SIG-M5 treated with dmso at 0.1 percent for 504 hours (cell line): ENCODE measurements at regions not wholly inside any gene's neighbourhood (a gene's known extent, or its start where the extent isn't known, plus 50 kb on each side); places are given as distances from the start of the nearest gene placed in this dataset.

ENCODE experiments used
- DNase-seq: peaks from one replicate; lab custom pipeline; 2025; ENCODE audit not compliant: unreplicated experiment; lab: John Stamatoyannopoulos, UW

- DNase-seq = no peak
Measured at GRCh38 chr6:139551376-139551775, 176.9 kb upstream of the CITED2 start.

DNA sequence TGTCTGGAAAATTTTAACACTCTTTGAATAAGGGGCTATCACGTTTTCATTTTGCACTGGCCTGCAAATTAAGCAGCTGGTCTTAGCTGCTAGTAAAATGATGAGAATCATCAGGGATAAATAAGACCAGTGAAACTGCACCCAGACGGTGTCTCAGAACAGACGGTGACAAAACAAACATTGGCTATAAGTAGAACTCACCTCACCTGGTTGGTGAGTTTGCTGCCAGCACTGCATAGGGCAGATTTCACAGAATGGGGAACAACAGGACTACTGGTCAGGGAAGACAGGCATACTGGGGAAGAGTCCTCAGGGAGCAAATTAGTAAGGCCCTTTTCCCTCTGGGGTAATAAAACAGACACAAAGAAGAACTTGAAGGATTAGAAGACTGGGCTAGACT is 175.9 kb upstream of the CITED2 start:
- DNase-seq = peak; percentile 10

DNA sequence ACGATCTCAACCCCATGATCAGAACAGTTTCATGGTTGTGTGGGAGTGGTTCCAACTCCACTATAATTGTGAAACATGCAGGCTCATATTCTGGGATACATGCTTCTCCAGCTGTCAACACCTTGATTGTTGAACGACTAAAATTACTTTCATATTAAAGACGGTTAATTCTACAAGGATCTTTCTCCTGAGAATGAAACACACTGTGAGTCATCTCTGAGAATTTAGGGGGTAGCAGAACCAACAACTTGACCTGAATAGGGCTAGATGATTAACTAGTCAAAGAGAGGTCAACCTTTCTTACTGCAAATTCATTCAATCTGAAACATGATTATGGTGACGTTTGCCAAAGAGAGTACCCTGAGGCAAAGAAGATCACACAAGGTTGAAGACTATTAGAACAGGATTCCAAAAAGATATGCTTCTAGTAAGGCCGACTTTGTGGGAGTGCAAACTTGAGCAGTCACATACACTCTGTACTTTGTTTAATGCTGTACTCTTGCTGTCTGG is 175.2 kb upstream of the CITED2 start:
- DNase-seq = no peak

- no peak for DNase-seq
Measured at GRCh38 chr6:139547804-139548203, 173.4 kb upstream of the CITED2 start.

GRCh38 chr6:139547122-139547776 is 172.8 kb upstream of the CITED2 start:
- DNase-seq = peak; percentile 33

DNA sequence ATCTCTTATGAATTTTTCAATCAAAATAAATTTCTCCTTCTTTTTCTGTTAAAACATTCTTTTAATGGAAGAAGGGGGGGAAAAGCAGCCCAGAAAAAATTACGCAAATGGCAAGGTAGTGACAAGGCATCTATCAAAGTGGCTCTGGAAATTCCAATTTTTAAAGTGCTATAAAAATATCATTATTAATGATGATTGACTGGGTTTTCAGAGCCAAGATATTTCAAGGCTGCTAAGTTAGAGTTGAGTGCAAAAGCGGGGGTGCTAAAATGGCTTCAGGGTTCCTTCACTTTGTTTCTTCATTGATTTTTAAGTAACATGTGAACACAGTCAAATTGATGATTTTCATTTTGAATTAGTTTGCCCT is 171.6 kb upstream of the CITED2 start:
- no peak for DNase-seq

- no peak for DNase-seq
Measured at GRCh38 chr6:139545206-139546105, 171.0 kb upstream of the CITED2 start.

- no peak for DNase-seq
Measured at GRCh38 chr6:139544701-139545057, 170.2 kb upstream of the CITED2 start.

DNA sequence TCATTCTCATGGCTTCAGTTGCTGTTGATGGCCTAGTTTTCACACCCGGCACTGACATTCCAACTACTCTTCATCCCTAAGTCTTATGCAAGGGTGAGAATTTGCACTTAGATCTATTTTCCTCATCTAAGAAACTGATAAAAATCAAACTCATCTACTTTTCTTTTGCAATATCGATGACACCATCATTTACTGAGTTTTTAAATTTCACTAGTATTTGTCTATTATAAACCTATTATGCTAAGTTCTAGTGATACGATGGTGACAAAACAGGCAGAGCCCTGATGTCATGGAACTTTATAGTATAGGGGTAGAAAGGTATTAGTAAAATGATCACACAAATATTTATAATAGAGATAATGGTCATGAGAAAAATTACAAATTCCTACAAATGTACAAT is 167.9 kb upstream of the CITED2 start:
- no peak for DNase-seq

DNA sequence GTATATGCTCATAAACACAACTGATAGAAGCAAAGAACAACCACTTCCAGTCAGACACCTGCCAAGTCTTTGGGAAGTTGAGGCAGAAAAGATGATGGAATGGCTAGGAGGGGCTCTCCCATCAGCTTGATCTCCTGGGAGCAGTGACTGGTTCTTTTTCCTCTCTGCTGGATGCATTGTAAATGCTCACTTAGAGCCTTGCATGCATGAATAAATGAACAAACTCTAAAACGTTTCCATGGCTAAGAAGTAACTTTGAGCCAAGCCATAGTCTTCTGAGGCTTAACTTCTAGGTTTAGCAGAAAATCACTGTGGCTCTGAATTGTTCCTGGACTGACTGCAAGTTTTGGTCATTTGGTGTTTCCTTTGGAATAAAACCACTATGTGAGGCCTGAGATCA is 166.4 kb upstream of the CITED2 start:
- no peak for DNase-seq

GRCh38 chr6:139540276-139540675 is 165.8 kb upstream of the CITED2 start:
- DNase-seq = peak; percentile 45

- no peak for DNase-seq
Measured at GRCh38 chr6:139539852-139540251, 165.4 kb upstream of the CITED2 start.

DNA sequence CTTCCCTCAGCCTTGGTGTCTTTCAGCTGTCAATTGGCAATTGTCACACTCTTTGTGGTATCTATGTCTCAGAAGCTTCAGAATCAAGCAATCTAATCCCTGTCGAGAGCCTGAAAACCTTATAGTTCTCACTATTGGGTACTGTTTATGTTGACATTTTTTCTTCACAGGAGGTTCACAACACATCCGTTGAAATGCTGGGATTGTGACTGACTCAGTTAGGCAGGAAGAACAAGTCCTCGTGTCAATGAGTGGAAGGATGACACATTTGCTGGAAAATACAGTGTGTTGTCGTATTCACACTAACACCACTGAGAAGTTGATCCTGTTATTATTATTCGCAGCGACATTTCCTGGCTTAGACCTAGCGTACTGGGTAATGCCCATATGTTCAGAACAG is 163.9 kb upstream of the CITED2 start:
- DNase-seq = no peak

GRCh38 chr6:139536751-139537617 is 162.5 kb upstream of the CITED2 start:
- no peak for DNase-seq

DNA sequence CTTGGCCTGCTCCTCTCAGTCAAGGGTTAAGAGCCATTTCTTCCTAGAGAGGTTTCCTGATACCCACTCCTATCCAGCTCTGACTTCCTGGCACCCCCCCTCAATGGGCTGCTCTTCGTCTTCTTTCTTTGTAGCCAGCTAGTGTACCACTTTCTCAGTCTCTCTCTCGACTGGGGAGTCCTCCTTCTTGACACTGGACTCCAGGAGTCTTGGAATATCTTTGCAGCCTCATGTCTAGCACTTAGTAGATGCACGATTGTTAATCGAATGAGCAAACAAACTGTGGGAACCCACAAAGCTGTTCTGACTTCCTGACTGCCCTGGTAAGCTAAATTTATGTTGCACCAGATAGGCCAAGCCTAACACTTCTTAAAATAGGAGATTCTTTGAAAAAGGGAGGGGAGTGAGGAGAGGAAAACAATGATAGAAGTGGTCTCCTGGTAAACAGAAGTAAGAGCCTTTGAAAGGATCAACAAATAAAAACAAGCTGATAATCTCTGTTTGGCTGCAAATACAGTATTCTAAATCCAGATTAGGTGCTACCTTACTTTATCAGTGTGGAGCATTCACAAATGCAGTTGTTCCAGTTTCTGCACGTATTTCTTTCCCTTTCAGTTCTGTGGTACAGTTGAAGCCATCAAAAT is 160.1 kb upstream of the CITED2 start:
- DNase-seq = no peak

GRCh38 chr6:139533573-139534471 is 159.4 kb upstream of the CITED2 start:
- DNase-seq = peak; percentile 19

DNA sequence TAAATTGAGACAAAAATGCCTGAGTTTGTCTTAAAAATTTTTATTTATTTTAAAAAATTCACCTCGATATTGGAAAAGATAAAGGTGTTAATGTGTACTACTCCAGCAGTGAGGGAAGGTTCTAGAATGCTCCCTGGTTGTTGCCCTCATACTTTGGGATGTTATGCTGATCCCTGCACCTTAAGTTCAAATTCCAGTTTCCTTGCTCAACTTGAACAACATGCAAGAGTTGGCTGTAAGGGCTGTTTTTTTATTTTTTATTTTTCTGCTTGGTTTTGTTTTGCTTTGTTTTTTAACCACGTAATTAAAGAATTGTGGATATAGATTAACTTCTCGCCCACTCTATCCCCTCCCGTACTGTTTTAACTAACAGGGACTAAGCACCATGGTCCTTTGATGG is 158.7 kb upstream of the CITED2 start:
- no peak for DNase-seq

DNA sequence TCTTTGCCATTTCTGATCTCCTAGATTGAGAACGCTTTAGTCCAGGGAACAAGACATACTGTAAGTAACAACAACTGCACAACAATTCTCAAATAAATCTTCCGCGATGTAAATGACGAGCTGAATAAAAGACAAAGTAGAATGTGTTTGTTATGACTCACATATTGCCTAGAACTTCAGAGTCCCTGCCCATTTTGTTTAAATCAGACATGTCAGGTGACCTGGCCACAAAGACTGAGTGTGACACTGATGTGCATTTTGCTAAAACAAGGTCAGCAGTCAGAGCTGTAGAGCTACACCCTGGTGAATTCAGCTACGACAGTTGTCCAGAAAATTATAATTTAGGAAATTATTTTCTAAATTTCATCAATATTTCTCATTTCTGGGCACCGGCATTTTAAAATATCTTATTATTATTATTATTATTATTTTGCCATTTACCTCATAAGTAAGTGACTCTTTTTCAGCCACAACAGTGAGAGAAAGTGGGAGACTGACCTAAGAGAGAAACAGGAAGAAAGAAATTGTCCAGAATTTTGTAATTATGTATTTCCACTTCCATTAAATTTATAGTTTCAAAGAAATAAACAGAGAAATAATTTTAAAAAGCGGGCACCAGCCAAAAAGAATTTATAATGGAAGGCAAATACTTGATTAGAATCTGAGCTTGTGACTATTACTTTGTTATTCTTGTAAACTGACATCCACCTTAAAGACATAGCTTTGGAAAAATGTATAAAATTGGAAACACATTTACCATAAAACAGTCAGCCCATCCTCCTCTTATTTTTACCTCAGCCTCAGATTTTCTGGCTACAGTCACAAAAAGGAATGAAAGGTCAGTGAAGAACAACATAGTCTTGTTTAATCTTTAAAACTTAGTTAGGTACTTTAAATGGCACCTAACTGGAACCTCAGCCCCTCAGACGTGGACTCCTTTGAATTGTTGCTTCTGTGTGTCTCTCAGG is 157.0 kb upstream of the CITED2 start:
- no peak for DNase-seq

GRCh38 chr6:139530561-139530960 is 156.1 kb upstream of the CITED2 start:
- no peak for DNase-seq
